Common myeloid progenitor, CD34-positive (primary cell): ENCODE measurements at regions not wholly inside any gene's neighbourhood (a gene's known extent, or its start where the extent isn't known, plus 50 kb on each side); places are given as distances from the start of the nearest gene placed in this dataset.

Source experiments
- CTCF ChIA-PET: fragments of 350-600 bp; sonication (Branson Sonifier 250); formaldehyde crosslinking; loops from one replicate; lab custom pipeline; 2021; ENCODE audit warnings: antibody characterized with exemption; lab: Charles Lee
- POLR2A ChIA-PET: fragments of 350-600 bp; sonication (Branson Sonifier 250); formaldehyde crosslinking; loops from one replicate; lab custom pipeline; 2021; ENCODE audit warnings: antibody characterized with exemption; lab: Charles Lee
- DNase-seq, 3 donors: peaks; one replicate each; pipeline versions ENCODE4 v3.0.0 to v3.0.0-alpha.2; 2013
- H3K27ac ChIP-seq, 2 experiments: 1 replicate in 1 of 2; 2 replicates in 1 of 2; pipeline ENCODE4 v1.7.0; 2013; ENCODE audit warnings: inconsistent platforms in 2 of 2, low read length in 2 of 2, mild to moderate bottlenecking in 2 of 2, low read depth in 1 of 2, moderate library complexity in 1 of 2; ENCODE audit not compliant: severe bottlenecking in 2 of 2, insufficient read depth in 1 of 2, poor library complexity in 1 of 2
- H3K27me3 ChIP-seq, 5 experiments: replicated peaks in 2 of 5; 1 replicate in 3 of 5; 2 replicates in 2 of 5; pipeline versions ENCODE4 v1.6.1 to v1.7.0; 2013; ENCODE audit warnings: low read length in 4 of 5, mild to moderate bottlenecking in 2 of 5, moderate library complexity in 2 of 5, inconsistent platforms in 1 of 5; ENCODE audit not compliant: insufficient read depth in 5 of 5, control insufficient read depth in 4 of 5
- H3K36me3 ChIP-seq, 4 experiments: 1 replicate in 2 of 4; 2 replicates in 2 of 4; pipeline versions ENCODE4 v1.6.1 to v1.7.0; 2013; ENCODE audit warnings: low read length in 3 of 4, control low read depth in 1 of 4, mild to moderate bottlenecking in 1 of 4; ENCODE audit not compliant: control insufficient read depth in 4 of 4, insufficient read depth in 4 of 4
- H3K4me1 ChIP-seq, 4 experiments: 1 replicate in 3 of 4; 2 replicates in 1 of 4; pipeline versions ENCODE4 v1.6.1 to v1.7.1; 2013; ENCODE audit warnings: low read length in 3 of 4, mild to moderate bottlenecking in 3 of 4, control low read depth in 1 of 4, inconsistent platforms in 1 of 4, moderate library complexity in 1 of 4; ENCODE audit not compliant: control insufficient read depth in 4 of 4, insufficient read depth in 4 of 4; ENCODE audit errors: control extremely low read depth in 1 of 4
- H3K4me3 ChIP-seq, 7 experiments: 1 replicate in 4 of 7; 2 replicates in 3 of 7; pipeline versions ENCODE4 v1.5.1 to v1.7.0; 2013; ENCODE audit warnings: mild to moderate bottlenecking in 7 of 7, low read length in 6 of 7, moderate library complexity in 6 of 7, inconsistent platforms in 2 of 7, low read depth in 2 of 7, control low read depth in 1 of 7; ENCODE audit not compliant: insufficient read depth in 4 of 7, control insufficient read depth in 1 of 7; ENCODE audit errors: extremely low read depth in 1 of 7
- H3K9me3 ChIP-seq, 5 experiments: 1 replicate in 4 of 5; 2 replicates in 1 of 5; pipeline versions ENCODE4 v1.6.1 to v1.7.1; 2013; ENCODE audit warnings: low read length in 4 of 5, mild to moderate bottlenecking in 2 of 5, inconsistent platforms in 1 of 5, low read depth in 1 of 5, moderate library complexity in 1 of 5; ENCODE audit not compliant: control insufficient read depth in 4 of 5, insufficient read depth in 2 of 5; ENCODE audit errors: control extremely low read depth in 1 of 5
- WGBS: methylation state at CpG from one replicate; pipeline ENCODE4 v1.1.5; 2013; ENCODE audit not compliant: insufficient coverage; 5-methylcytosine and 5-hydroxymethylcytosine counted together

DNA sequence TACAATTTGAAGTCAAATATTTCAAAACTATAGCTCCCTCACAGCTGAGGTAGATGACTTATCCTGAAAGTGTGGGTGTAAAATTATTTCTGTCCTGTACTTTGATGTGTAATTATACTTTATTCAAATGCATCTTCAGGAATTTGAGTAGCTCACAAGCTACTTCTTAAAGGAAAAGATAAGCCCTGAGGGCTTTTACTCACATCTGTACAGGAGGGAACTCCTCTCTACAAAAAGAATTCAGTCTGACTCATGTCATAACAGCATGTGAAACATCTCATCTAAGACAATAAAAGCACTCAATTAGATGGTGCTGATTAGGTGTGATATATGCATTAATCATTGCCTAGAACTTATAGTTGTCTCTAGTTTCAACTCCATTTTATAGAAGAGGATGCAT lies 452.0 kb downstream of the PRKD1 start:
- H3K27me3 ChIP-seq = no peaks in the 10 kb centered on the region
- ChIA-PET POLR2A (no interaction called here), CTCF (interaction anchor here (0.6 to 1.5 kb wide), 2 partner anchors 16 to 38 kb away, joined by 3 to 6 read pairs; no protein-coding TSS in a partner anchor)
- no peak overlapping the region for H3K27ac ChIP-seq
- no peaks in the 10 kb centered on the region for H3K9me3 ChIP-seq
- no peaks in the 10 kb centered on the region for H3K4me1 ChIP-seq
- no peak for DNase-seq
- no peaks in the 10 kb centered on the region for H3K36me3 ChIP-seq
- H3K4me3 ChIP-seq = no peak overlapping the region

DNA sequence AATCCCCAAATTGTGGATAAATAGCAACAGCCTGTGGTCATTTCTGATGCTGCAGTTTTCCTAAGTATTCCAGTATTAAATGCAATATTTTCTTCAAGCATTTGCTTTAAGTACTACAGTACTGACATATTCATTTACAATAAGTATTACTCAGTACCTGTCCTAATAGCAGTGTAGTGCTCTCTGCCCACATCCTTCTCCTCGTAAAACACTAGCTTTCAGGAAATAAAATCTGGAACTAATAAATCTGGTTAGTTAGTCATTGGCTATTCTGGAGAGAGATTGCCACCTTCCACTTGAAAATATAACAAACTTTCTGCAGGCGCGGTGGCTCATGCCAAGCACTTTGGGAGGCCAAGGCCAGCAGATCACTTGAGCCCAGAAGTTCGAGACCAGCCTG lies 441.5 kb downstream of the PRKD1 start:
- H3K9me3 ChIP-seq = no peaks in the 10 kb centered on the region
- H3K36me3 ChIP-seq = no peaks in the 10 kb centered on the region
- no peak overlapping the region for H3K27ac ChIP-seq
- no peaks in the 10 kb centered on the region for H3K27me3 ChIP-seq
- ChIA-PET CTCF (no interaction called here), POLR2A (no interaction called here)
- no peak overlapping the region for H3K4me3 ChIP-seq
- DNase-seq = no peak
- WGBS = 100% methylated on average over 3 of the region's 4 CpGs
- no peaks in the 10 kb centered on the region for H3K4me1 ChIP-seq

DNA sequence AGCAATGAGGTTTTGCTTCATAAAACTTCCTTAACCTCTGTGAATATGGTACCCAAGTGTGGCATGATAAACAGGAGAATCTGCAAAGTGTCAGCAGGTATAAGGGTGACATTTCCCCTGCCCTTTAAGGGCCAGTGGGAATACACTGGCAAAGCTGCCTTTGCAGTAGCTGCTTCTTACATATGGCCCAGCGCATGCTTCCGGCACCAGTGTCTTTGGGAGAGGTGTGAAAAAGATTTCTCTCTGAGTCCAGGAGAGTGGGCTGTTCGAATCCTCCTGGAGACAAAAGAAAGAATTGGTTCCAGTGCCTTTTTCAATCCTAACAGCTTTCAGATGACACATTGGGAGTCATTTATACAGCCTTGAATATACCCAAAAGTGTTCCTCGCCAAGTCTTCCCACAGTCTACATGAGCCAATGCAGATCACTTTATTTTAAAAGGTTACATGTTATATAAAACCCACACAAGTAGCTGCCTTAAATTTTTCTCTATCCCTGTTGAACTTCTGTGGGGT lies 437.7 kb downstream of the PRKD1 start:
- H3K9me3 ChIP-seq = no peaks in the 10 kb centered on the region
- POLR2A ChIA-PET = no interaction called here

DNA sequence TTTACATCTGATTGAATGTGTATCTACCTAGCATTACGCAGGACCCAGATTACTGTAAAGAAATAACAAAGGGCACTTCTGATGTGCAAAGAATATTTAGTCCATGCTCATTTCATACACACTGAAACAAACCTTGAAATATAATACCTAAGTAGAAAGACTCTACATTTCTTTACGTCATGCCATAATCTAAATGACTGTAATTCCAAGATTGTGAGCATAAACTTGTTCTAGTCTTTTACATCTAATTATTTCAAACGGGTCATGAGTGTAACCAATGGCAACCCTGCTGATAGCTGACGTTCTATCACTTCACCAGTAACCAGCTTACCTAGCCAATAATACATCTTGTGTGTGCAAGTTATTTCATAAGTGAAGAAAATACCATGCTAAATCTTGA lies 433.8 kb downstream of the PRKD1 start:
- Histone ChIP-seq H3K4me1 (no peaks in the 10 kb centered on the region), H3K27ac (no peak overlapping the region), H3K4me3 (no peak overlapping the region), H3K27me3 (no peaks in the 10 kb centered on the region), H3K36me3 (no peaks in the 10 kb centered on the region), H3K9me3 (no peaks in the 10 kb centered on the region)
- POLR2A ChIA-PET = no interaction called here
- no peak for DNase-seq
- no CpG with 5 or more reads among the region's 4 CpGs for WGBS
- CTCF ChIA-PET = no interaction called here

More for the DNA sequence above, 437.7 kb downstream of the PRKD1 start:
- CTCF ChIA-PET = no interaction called here
- Histone ChIP-seq H3K36me3 (no peaks in the 10 kb centered on the region), H3K4me1 (no peaks in the 10 kb centered on the region), H3K27ac (no peak overlapping the region), H3K27me3 (no peaks in the 10 kb centered on the region), H3K4me3 (no peak overlapping the region)
- 90% methylated on average over 4 of the region's 4 CpGs for WGBS
- no peak for DNase-seq

DNA sequence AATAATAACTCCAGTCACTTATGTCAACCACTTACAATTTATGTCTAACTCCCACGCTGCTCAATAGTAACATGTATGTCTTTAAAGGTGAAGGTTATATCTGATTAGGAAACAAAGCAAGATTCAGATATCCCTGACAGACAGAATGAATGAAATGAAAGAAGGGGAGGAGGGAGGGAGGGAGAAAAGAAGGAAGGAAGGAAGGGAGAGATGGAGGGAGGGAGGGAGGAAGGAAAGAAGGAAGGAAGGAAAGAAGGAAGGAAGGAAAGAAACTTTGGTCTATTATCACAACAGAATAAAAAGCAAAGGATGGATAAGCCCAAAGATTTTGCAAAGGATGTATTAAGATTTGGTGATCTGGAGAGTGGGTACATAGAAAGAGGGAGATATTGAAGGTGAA lies 433.3 kb downstream of the PRKD1 start:
- CTCF ChIA-PET = no interaction called here
- POLR2A ChIA-PET = no interaction called here
- H3K27ac ChIP-seq = no peak overlapping the region
- no peaks in the 10 kb centered on the region for H3K36me3 ChIP-seq
- H3K9me3 ChIP-seq = no peaks in the 10 kb centered on the region
- no peaks in the 10 kb centered on the region for H3K4me1 ChIP-seq
- no CpG with 5 or more reads among the region's 1 CpG for WGBS
- H3K27me3 ChIP-seq = no peaks in the 10 kb centered on the region
- H3K4me3 ChIP-seq = no peak overlapping the region
- DNase-seq = no peak

DNA sequence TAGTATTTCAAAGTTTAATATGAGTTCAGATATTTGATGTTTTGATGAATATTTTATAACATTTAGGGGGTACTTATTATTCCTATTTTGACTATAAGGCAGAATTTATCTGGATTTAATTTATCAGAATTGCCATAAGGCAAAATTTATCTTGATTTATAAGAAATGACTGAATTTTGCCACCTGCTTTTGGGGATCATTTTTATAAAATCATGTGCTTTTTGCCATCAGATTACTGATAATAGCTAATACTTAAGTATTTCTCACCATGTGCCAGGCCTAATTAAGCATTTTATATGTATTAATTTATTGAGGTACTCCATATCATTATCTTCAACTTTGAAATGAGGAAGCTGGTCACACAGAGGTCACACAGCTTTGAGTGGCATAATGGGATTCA lies 423.7 kb downstream of the PRKD1 start:
- CTCF ChIA-PET = interaction anchor here (1.2 kb wide), 1 partner anchor 37 kb away, joined by 3 read pairs; no protein-coding TSS in a partner anchor
- peaks cover 0 to 2% (median 0%) of the 10 kb centered on the region in 5 experiments for H3K27me3 ChIP-seq
- POLR2A ChIA-PET = no interaction called here
- H3K36me3 ChIP-seq = no peaks in the 10 kb centered on the region
- no peak overlapping the region for H3K27ac ChIP-seq
- H3K4me3 ChIP-seq = no peak overlapping the region
- H3K4me1 ChIP-seq = no peaks in the 10 kb centered on the region
- H3K9me3 ChIP-seq = no peaks in the 10 kb centered on the region
- DNase-seq = no peak

DNA sequence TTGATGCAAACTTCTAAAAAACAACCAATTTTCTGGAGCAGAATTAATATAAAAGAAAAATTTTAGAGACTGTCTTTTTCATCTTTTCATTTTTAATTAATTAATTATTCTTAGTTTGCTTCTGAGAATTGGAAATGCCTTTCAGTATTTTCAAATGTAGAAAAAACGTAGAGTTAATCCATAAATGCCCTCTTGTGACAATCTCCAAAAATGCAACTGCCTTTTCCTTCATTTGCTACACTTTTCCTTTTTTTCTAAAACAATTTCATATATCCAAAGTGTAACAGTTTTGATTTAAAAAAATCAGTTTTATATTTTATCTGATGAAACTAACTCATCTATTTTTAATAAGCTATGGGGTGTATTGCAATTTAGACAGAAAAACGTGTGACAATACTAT lies 409.3 kb downstream of the PRKD1 start:
- DNase-seq = no peak
- H3K4me1 ChIP-seq = no peaks in the 10 kb centered on the region
- H3K27me3 ChIP-seq = no peaks in the 10 kb centered on the region
- peaks cover 0 to 6% (median 0%) of the 10 kb centered on the region in 5 experiments for H3K9me3 ChIP-seq
- H3K27ac ChIP-seq = no peak overlapping the region
- POLR2A ChIA-PET = no interaction called here
- no CpG with 5 or more reads among the region's 2 CpGs for WGBS
- no peak overlapping the region for H3K4me3 ChIP-seq
- H3K36me3 ChIP-seq = no peaks in the 10 kb centered on the region
- CTCF ChIA-PET = interaction anchor here (0.9 kb wide), 1 partner anchor 11 kb away, joined by 3 read pairs; no protein-coding TSS in a partner anchor
